ENCODE measurements at regions not wholly inside any gene's neighbourhood (a gene's known extent, or its start where the extent isn't known, plus 50 kb on each side); places are given as distances from the start of the nearest gene placed in this dataset.

DNA sequence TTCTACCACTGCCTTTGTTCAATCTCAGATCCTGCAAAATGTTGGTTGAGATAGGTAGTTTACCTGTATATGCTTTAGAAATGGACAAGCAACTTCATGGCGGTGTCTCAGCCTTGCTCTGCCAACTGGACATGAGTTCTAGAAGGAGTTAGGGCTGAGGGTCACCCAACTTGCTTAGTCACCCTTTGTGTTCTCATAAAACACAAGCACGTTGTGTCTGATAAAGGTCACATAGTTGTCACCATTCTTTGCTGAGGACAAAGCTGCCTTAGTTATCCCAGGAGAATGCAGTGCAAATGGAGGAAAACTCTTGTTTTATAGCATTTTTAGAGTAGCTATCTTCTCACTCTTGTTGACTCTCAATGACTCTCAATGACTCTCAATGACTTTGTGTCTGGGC, 218.4 kb upstream of the TMTC4 start:
- TF ChIP-seq, protein P1, sequence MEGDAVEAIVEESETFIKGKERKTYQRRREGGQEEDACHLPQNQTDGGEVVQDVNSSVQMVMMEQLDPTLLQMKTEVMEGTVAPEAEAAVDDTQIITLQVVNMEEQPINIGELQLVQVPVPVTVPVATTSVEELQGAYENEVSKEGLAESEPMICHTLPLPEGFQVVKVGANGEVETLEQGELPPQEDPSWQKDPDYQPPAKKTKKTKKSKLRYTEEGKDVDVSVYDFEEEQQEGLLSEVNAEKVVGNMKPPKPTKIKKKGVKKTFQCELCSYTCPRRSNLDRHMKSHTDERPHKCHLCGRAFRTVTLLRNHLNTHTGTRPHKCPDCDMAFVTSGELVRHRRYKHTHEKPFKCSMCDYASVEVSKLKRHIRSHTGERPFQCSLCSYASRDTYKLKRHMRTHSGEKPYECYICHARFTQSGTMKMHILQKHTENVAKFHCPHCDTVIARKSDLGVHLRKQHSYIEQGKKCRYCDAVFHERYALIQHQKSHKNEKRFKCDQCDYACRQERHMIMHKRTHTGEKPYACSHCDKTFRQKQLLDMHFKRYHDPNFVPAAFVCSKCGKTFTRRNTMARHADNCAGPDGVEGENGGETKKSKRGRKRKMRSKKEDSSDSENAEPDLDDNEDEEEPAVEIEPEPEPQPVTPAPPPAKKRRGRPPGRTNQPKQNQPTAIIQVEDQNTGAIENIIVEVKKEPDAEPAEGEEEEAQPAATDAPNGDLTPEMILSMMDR (IDR thresholded peaks at IDR 0.05) = no peak
- no peak for TF ChIP-seq POLR2AphosphoS5 (IDR thresholded peaks at IDR 0.05)
